GM23338 (cell line): ENCODE measurements at regions not wholly inside any gene's neighbourhood (a gene's known extent, or its start where the extent isn't known, plus 50 kb on each side); places are given as distances from the start of the nearest gene placed in this dataset.

Source experiments
- ATAC-seq: fragments of 200-7000 bp; cut with Tn5 transposase; 3 replicates; pipeline ENCODE4 v1.9.1; 2020
- DNase-seq: peaks from one replicate; pipeline ENCODE4 v3.0.0-alpha.2; 2015; ENCODE audit warnings: low spot score
- H2AFZ ChIP-seq: fragments of 200-600 bp; sonication (generic); 2 replicates; pipeline ENCODE4 v1.8.0; 2016; ENCODE audit warnings: antibody characterized with exemption, mild to moderate bottlenecking, moderate library complexity
- H3F3A ChIP-seq: fragments of 200-600 bp; sonication (generic); replicated peaks from 2 replicates; pipeline ENCODE4 v1.8.0; 2017; ENCODE audit warnings: antibody characterized with exemption, mixed run types, low read depth
- H3K27ac ChIP-seq: fragments of 200-600 bp; sonication (generic); 2 replicates; pipeline ENCODE4 v1.6.1; 2016; ENCODE audit warnings: low read depth
- H3K27me3 ChIP-seq: fragments of 200-600 bp; sonication (generic); 2 replicates; pipeline ENCODE4 v1.8.0; 2016; ENCODE audit warnings: mild to moderate bottlenecking, mixed run types, moderate library complexity; ENCODE audit not compliant: insufficient read depth
- H3K36me3 ChIP-seq: fragments of 200-600 bp; sonication (generic); 2 replicates; pipeline ENCODE4 v1.8.0; 2016; ENCODE audit warnings: mild to moderate bottlenecking; ENCODE audit not compliant: insufficient read depth
- H3K4me1 ChIP-seq: fragments of 200-600 bp; sonication (generic); 2 replicates; pipeline ENCODE4 v1.8.0; 2016; ENCODE audit warnings: mild to moderate bottlenecking, moderate library complexity; ENCODE audit not compliant: insufficient read depth
- H3K4me2 ChIP-seq: fragments of 200-600 bp; sonication (generic); 2 replicates; pipeline ENCODE4 v1.7.1; 2017; ENCODE audit warnings: mixed run types
- H3K4me3 ChIP-seq: fragments of 200-600 bp; sonication (generic); 2 replicates; pipeline ENCODE4 v1.6.1; 2016; ENCODE audit warnings: mixed run types
- H3K79me2 ChIP-seq: fragments of 200-600 bp; sonication (generic); replicated peaks from 2 replicates; pipeline ENCODE4 v1.8.0; 2017; ENCODE audit warnings: mild to moderate bottlenecking; ENCODE audit not compliant: insufficient read depth
- H3K9me2 ChIP-seq: fragments of 200-600 bp; sonication (generic); 2 replicates; pipeline ENCODE4 v1.8.0; 2017; ENCODE audit not compliant: insufficient read depth
- H4K20me1 ChIP-seq: fragments of 200-600 bp; sonication (generic); replicated peaks from 2 replicates; pipeline ENCODE4 v1.8.0; 2017; ENCODE audit warnings: mild to moderate bottlenecking; ENCODE audit not compliant: insufficient read depth
- H3K27ac Mint-ChIP-seq: 2 replicates; pipeline ENCODE4 v1.8.0; 2020; ENCODE audit warnings: inconsistent platforms, mild to moderate bottlenecking, moderate library complexity, mixed read lengths
- H3K27me3 Mint-ChIP-seq: 3 replicates; pipeline ENCODE4 v1.8.0; 2022; ENCODE audit warnings: low read depth, mild to moderate bottlenecking, moderate library complexity, mixed read lengths, inconsistent platforms; ENCODE audit not compliant: insufficient read depth, poor library complexity
- H3K36me3 Mint-ChIP-seq: 3 replicates; pipeline ENCODE4 v1.8.0; 2021; ENCODE audit warnings: low read depth, mild to moderate bottlenecking, inconsistent platforms, moderate library complexity, mixed read lengths
- H3K4me1 Mint-ChIP-seq: 3 replicates; pipeline ENCODE4 v1.8.0; 2020; ENCODE audit warnings: mild to moderate bottlenecking, inconsistent platforms, mixed read lengths
- H3K4me3 Mint-ChIP-seq: 3 replicates; pipeline ENCODE4 v1.8.0; 2021; ENCODE audit warnings: moderate library complexity, mild to moderate bottlenecking, inconsistent platforms, mixed read lengths
- H3K9me3 Mint-ChIP-seq: 3 replicates; pipeline ENCODE4 v1.8.0; 2020; ENCODE audit warnings: moderate library complexity, mild to moderate bottlenecking, inconsistent platforms, mixed read lengths
- EZH2phosphoT487 ChIP-seq: fragments of 200-600 bp; sonication (generic); IDR thresholded peaks from one replicate; pipeline ENCODE4 v1.8.1; 2018; ENCODE audit warnings: antibody characterized with exemption; ENCODE audit not compliant: unreplicated experiment
- POLR2AphosphoS5 ChIP-seq: IDR thresholded peaks from 2 replicates; pipeline ENCODE4 v1.6.1; 2016; ENCODE audit warnings: antibody characterized with exemption, low read depth
- STAT1 ChIP-seq: IDR thresholded peaks from one replicate; pipeline ENCODE4 v1.6.1; 2016; ENCODE audit warnings: antibody characterized with exemption; ENCODE audit not compliant: unreplicated experiment
- TF ChIP-seq, protein P1 (sequence below): fragments of 250-450 bp; sonication (Bioruptor Pico); IDR thresholded peaks from 2 replicates; pipeline ENCODE4 v1.5.0; 2020; ENCODE audit warnings: mild to moderate bottlenecking, moderate library complexity
- TF ChIP-seq, protein P2 (sequence below), 2 experiments: fragments of 200-600 bp in 1 of 2; sonication (generic) in 1 of 2; conservative IDR thresholded peaks; 2 replicates each; pipeline versions ENCODE4 v1.5.1 to v1.6.1; 2016 to 2017; ENCODE audit warnings: antibody characterized with exemption in 2 of 2, low read depth in 2 of 2, mild to moderate bottlenecking in 2 of 2, moderate library complexity in 1 of 2
- TF ChIP-seq, protein P3 (sequence below): IDR thresholded peaks from 2 replicates; pipeline ENCODE4 v1.6.1; 2016; ENCODE audit warnings: antibody characterized with exemption
- TF ChIP-seq, protein P4 (sequence below): IDR thresholded peaks from one replicate; pipeline ENCODE4 v1.6.1; 2018; ENCODE audit warnings: antibody characterized with exemption; ENCODE audit not compliant: unreplicated experiment

DNA sequence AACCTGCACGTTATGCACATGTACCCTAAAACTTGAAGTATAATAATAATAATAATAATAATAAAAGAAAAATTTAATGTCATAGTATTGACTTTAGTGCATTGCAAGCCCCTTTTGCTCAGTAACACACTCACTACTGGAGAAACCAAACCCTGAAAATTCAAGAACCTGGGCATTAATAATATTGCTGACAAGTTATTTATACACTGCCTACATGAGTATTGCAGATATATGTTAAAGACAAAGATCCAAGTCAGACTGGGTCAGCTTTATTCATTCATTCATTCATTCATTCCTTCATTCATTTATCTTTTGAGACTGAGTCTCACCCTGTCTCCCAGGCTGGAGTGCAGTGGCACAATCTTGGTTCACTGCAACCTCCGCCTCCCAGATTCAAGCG, 1711.2 kb downstream of the TP53TG3F start:
- no peaks in the 10 kb centered on the region for H3K9me2 ChIP-seq
- no peaks in the 10 kb centered on the region for H3K27me3 Mint-ChIP-seq
- H3K4me2 ChIP-seq, result no peak overlapping the region
- TF ChIP-seq, protein P1, sequence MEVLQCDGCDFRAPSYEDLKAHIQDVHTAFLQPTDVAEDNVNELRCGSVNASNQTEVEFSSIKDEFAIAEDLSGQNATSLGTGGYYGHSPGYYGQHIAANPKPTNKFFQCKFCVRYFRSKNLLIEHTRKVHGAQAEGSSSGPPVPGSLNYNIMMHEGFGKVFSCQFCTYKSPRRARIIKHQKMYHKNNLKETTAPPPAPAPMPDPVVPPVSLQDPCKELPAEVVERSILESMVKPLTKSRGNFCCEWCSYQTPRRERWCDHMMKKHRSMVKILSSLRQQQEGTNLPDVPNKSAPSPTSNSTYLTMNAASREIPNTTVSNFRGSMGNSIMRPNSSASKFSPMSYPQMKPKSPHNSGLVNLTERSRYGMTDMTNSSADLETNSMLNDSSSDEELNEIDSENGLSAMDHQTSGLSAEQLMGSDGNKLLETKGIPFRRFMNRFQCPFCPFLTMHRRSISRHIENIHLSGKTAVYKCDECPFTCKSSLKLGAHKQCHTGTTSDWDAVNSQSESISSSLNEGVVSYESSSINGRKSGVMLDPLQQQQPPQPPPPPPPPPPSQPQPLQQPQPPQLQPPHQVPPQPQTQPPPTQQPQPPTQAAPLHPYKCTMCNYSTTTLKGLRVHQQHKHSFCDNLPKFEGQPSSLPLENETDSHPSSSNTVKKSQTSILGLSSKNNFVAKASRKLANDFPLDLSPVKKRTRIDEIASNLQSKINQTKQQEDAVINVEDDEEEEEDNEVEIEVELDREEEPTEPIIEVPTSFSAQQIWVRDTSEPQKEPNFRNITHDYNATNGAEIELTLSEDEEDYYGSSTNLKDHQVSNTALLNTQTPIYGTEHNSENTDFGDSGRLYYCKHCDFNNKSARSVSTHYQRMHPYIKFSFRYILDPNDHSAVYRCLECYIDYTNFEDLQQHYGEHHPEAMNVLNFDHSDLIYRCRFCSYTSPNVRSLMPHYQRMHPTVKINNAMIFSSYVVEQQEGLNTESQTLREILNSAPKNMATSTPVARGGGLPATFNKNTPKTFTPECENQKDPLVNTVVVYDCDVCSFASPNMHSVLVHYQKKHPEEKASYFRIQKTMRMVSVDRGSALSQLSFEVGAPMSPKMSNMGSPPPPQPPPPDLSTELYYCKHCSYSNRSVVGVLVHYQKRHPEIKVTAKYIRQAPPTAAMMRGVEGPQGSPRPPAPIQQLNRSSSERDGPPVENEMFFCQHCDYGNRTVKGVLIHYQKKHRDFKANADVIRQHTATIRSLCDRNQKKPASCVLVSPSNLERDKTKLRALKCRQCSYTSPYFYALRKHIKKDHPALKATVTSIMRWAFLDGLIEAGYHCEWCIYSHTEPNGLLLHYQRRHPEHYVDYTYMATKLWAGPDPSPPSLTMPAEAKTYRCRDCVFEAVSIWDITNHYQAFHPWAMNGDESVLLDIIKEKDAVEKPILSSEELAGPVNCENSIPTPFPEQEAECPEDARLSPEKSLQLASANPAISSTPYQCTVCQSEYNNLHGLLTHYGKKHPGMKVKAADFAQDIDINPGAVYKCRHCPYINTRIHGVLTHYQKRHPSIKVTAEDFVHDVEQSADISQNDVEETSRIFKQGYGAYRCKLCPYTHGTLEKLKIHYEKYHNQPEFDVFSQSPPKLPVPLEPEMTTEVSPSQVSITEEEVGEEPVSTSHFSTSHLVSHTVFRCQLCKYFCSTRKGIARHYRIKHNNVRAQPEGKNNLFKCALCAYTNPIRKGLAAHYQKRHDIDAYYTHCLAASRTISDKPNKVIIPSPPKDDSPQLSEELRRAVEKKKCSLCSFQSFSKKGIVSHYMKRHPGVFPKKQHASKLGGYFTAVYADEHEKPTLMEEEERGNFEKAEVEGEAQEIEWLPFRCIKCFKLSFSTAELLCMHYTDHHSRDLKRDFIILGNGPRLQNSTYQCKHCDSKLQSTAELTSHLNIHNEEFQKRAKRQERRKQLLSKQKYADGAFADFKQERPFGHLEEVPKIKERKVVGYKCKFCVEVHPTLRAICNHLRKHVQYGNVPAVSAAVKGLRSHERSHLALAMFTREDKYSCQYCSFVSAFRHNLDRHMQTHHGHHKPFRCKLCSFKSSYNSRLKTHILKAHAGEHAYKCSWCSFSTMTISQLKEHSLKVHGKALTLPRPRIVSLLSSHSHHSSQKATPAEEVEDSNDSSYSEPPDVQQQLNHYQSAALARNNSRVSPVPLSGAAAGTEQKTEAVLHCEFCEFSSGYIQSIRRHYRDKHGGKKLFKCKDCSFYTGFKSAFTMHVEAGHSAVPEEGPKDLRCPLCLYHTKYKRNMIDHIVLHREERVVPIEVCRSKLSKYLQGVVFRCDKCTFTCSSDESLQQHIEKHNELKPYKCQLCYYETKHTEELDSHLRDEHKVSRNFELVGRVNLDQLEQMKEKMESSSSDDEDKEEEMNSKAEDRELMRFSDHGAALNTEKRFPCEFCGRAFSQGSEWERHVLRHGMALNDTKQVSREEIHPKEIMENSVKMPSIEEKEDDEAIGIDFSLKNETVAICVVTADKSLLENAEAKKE, result no peak
- TF ChIP-seq, protein P2, sequence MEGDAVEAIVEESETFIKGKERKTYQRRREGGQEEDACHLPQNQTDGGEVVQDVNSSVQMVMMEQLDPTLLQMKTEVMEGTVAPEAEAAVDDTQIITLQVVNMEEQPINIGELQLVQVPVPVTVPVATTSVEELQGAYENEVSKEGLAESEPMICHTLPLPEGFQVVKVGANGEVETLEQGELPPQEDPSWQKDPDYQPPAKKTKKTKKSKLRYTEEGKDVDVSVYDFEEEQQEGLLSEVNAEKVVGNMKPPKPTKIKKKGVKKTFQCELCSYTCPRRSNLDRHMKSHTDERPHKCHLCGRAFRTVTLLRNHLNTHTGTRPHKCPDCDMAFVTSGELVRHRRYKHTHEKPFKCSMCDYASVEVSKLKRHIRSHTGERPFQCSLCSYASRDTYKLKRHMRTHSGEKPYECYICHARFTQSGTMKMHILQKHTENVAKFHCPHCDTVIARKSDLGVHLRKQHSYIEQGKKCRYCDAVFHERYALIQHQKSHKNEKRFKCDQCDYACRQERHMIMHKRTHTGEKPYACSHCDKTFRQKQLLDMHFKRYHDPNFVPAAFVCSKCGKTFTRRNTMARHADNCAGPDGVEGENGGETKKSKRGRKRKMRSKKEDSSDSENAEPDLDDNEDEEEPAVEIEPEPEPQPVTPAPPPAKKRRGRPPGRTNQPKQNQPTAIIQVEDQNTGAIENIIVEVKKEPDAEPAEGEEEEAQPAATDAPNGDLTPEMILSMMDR (conservative IDR thresholded peaks at IDR 0.05; ENCODE audit: low read depth in 2 of 2), result no peak
- no peak for TF ChIP-seq EZH2phosphoT487
- no peak overlapping the region for H2AFZ ChIP-seq
- no peaks in the 10 kb centered on the region for H3K27me3 ChIP-seq
- peaks cover 19% of the 10 kb centered on the region for H3K36me3 Mint-ChIP-seq
- ATAC-seq, result no peak
- H3K27ac ChIP-seq, result no peak overlapping the region
- no peak overlapping the region for H3K4me3 ChIP-seq
- no peaks in the 10 kb centered on the region for H3K4me1 ChIP-seq
- no peak overlapping the region for H3K27ac Mint-ChIP-seq
- no peaks in the 10 kb centered on the region for H3K79me2 ChIP-seq
- H3K4me3 Mint-ChIP-seq, result no peak overlapping the region
- no peaks in the 10 kb centered on the region; the same call in 1 of the 2 replicates for H3K36me3 ChIP-seq
- DNase-seq, result no peak
- H4K20me1 ChIP-seq, result no peaks in the 10 kb centered on the region
- H3K4me1 Mint-ChIP-seq, result no peaks in the 10 kb centered on the region
- H3K9me3 Mint-ChIP-seq, result peaks cover 83% of the 10 kb centered on the region
- H3F3A ChIP-seq, result no peaks in the 10 kb centered on the region

DNA sequence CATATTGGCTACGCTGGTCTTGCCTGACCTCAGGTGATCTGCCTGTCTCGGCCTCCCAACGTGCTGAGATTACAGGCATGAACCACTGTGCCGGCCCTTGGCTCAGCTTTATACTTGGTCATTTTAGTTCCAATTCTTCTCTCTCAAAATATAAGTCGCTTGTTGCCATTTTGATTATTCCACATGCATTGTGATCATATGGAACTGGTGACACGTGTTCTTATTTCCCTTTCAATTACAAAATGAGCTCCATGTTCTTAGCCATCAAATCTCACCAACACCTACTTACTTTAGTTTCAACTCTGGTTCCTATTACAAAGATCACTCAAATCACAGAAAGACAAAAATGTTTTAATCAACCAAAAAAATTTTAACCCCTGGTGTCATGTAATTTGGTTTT, 1711.7 kb downstream of the TP53TG3F start:
- no peak overlapping the region for H3K4me3 ChIP-seq
- Mint-ChIP-seq H3K27ac (no peak overlapping the region), H3K27me3 (no peaks in the 10 kb centered on the region), H3K9me3 (peaks cover 83% of the 10 kb centered on the region), H3K4me3 (no peak overlapping the region), H3K4me1 (no peaks in the 10 kb centered on the region), H3K36me3 (peaks cover 19% of the 10 kb centered on the region)
- H3K79me2 ChIP-seq, result no peaks in the 10 kb centered on the region
- H3K4me1 ChIP-seq, result no peaks in the 10 kb centered on the region
- no peaks in the 10 kb centered on the region for H3K27me3 ChIP-seq
- no peak overlapping the region for H3K27ac ChIP-seq
- ATAC-seq (no peak), DNase-seq (no peak)
- H3K4me2 ChIP-seq, result no peak overlapping the region
- no peaks in the 10 kb centered on the region for H3K9me2 ChIP-seq
- H4K20me1 ChIP-seq, result no peaks in the 10 kb centered on the region
- no peaks in the 10 kb centered on the region; the same call in 1 of the 2 replicates for H3K36me3 ChIP-seq
- H2AFZ ChIP-seq, result no peak overlapping the region
- no peaks in the 10 kb centered on the region for H3F3A ChIP-seq
- TF ChIP-seq POLR2AphosphoS5 (no peak), STAT1 (no peak)
- TF ChIP-seq, protein P3, sequence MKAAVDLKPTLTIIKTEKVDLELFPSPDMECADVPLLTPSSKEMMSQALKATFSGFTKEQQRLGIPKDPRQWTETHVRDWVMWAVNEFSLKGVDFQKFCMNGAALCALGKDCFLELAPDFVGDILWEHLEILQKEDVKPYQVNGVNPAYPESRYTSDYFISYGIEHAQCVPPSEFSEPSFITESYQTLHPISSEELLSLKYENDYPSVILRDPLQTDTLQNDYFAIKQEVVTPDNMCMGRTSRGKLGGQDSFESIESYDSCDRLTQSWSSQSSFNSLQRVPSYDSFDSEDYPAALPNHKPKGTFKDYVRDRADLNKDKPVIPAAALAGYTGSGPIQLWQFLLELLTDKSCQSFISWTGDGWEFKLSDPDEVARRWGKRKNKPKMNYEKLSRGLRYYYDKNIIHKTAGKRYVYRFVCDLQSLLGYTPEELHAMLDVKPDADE, result no peak
- TF ChIP-seq, protein P4, sequence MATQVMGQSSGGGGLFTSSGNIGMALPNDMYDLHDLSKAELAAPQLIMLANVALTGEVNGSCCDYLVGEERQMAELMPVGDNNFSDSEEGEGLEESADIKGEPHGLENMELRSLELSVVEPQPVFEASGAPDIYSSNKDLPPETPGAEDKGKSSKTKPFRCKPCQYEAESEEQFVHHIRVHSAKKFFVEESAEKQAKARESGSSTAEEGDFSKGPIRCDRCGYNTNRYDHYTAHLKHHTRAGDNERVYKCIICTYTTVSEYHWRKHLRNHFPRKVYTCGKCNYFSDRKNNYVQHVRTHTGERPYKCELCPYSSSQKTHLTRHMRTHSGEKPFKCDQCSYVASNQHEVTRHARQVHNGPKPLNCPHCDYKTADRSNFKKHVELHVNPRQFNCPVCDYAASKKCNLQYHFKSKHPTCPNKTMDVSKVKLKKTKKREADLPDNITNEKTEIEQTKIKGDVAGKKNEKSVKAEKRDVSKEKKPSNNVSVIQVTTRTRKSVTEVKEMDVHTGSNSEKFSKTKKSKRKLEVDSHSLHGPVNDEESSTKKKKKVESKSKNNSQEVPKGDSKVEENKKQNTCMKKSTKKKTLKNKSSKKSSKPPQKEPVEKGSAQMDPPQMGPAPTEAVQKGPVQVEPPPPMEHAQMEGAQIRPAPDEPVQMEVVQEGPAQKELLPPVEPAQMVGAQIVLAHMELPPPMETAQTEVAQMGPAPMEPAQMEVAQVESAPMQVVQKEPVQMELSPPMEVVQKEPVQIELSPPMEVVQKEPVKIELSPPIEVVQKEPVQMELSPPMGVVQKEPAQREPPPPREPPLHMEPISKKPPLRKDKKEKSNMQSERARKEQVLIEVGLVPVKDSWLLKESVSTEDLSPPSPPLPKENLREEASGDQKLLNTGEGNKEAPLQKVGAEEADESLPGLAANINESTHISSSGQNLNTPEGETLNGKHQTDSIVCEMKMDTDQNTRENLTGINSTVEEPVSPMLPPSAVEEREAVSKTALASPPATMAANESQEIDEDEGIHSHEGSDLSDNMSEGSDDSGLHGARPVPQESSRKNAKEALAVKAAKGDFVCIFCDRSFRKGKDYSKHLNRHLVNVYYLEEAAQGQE, result no peak
